GM12878 (cell line): ENCODE measurements at regions not wholly inside any gene's neighbourhood (a gene's known extent, or its start where the extent isn't known, plus 50 kb on each side); places are given as distances from the start of the nearest gene placed in this dataset.

Experiments used
- ATAC-seq: fragments of 200-7000 bp; cut with Tn5 transposase; 3 replicates; pipeline ENCODE4 v1.9.1; 2020; ENCODE audit warnings: mild to moderate bottlenecking, moderate library complexity
- BruUV-seq: library from RNA; stranded (reverse); fragments of 400-500 nt; replicated peaks from 2 replicates; lab custom pipeline; 2021; lab: Mats Ljungman, UMichigan
- CTCF ChIA-PET: fragments of 300-600 bp; sonication (Branson Sonifier 250); formaldehyde crosslinking; extraction: SDS; loops from one replicate; lab custom pipeline; 2021; ENCODE audit warnings: inconsistent platforms; lab: Yijun Ruan, JAX
- POLR2A ChIA-PET: fragments of 350-600 bp; formaldehyde crosslinking; extraction: SDS; loops from one replicate; lab custom pipeline; 2021; ENCODE audit warnings: inconsistent platforms; lab: Charles Lee
- RAD21 ChIA-PET: fragments of 300-600 bp; sonication (Branson Sonifier 250); formaldehyde crosslinking; loops from one replicate; lab custom pipeline; 2023; ENCODE audit warnings: antibody characterized with exemption; ENCODE audit not compliant: unreplicated experiment; lab: Charles Lee
- SMC1A ChIA-PET: fragments of 300-600 bp; sonication (Branson Sonifier 250); formaldehyde crosslinking; loops from one replicate; lab custom pipeline; 2023; ENCODE audit not compliant: unreplicated experiment, uncharacterized antibody; lab: Charles Lee
- DNase-seq: peaks from one replicate; pipeline ENCODE4 v3.0.0-alpha.2; 2011; ENCODE audit warnings: low read depth, low spot score
- FAIRE-seq: peaks from 3 replicates; lab custom pipeline; 2011; peaks lifted over from hg19 to GRCh38; lab: Jason Lieb, UNC
- H2AFZ ChIP-seq: 2 replicates; pipeline ENCODE4 v1.6.0; 2011; ENCODE audit warnings: low read depth, low read length, control low read depth; ENCODE audit not compliant: control insufficient read depth
- H3K27ac ChIP-seq: 2 replicates; pipeline ENCODE4 v1.5.1; 2011; ENCODE audit warnings: control low read depth; ENCODE audit not compliant: control insufficient read depth, insufficient read depth
- H3K27me3 ChIP-seq, 2 experiments: replicated peaks in 1 of 2; 2 replicates each; pipeline versions ENCODE4 v1.6.0 to v1.6.1; 2011; ENCODE audit warnings: low read length in 1 of 2; ENCODE audit not compliant: control insufficient read depth in 2 of 2, insufficient read depth in 2 of 2
- H3K36me3 ChIP-seq, 2 experiments: 2 replicates each; pipeline ENCODE4 v1.5.1; 2011; ENCODE audit warnings: low read length in 1 of 2; ENCODE audit not compliant: control insufficient read depth in 2 of 2, insufficient read depth in 2 of 2
- H3K4me1 ChIP-seq: 2 replicates; pipeline ENCODE4 v1.6.1; 2011; ENCODE audit warnings: mild to moderate bottlenecking, low read length, moderate library complexity, mixed read lengths; ENCODE audit not compliant: control insufficient read depth, insufficient read depth
- H3K4me2 ChIP-seq: 2 replicates; pipeline ENCODE4 v1.6.0; 2011; ENCODE audit warnings: control low read depth; ENCODE audit not compliant: control insufficient read depth, insufficient read depth
- H3K4me3 ChIP-seq: fragments of 200-600 bp; sonication (generic); 2 replicates; pipeline ENCODE4 v1.5.1; 2016
- H3K79me2 ChIP-seq: 2 replicates; pipeline ENCODE4 v1.6.0; 2011; ENCODE audit warnings: low read length; ENCODE audit not compliant: control insufficient read depth, insufficient read depth
- H3K9ac ChIP-seq: 2 replicates; pipeline ENCODE4 v1.8.0; 2011; ENCODE audit warnings: low read length, control low read depth, mixed read lengths; ENCODE audit not compliant: control insufficient read depth, insufficient read depth
- H3K9me3 ChIP-seq: replicated peaks from 3 replicates; pipeline ENCODE4 v1.5.1; 2011; ENCODE audit warnings: mild to moderate bottlenecking, low read length; ENCODE audit not compliant: control insufficient read depth, insufficient read depth
- H4K20me1 ChIP-seq: 2 replicates; pipeline ENCODE4 v1.6.0; 2011; ENCODE audit not compliant: control insufficient read depth, insufficient read depth
- BCL11A ChIP-seq: IDR thresholded peaks from 2 replicates; pipeline ENCODE4 v1.6.1; 2011; ENCODE audit warnings: low read depth, low read length
- CBFB ChIP-seq: IDR thresholded peaks from 2 replicates; pipeline ENCODE4 v1.6.1; 2016; ENCODE audit warnings: antibody characterized with exemption, low read depth
- E2F4 ChIP-seq: IDR thresholded peaks from 2 replicates; pipeline ENCODE4 v1.6.1; 2012; ENCODE audit warnings: low read depth, low read length, improper control_type of control experiment
- HDAC2 ChIP-seq: fragments of 200-600 bp; sonication (generic); IDR thresholded peaks from 2 replicates; pipeline ENCODE4 v1.6.1; 2017
- IRF5 ChIP-seq: fragments of 450-650 bp; IDR thresholded peaks from 2 replicates; pipeline ENCODE4 v1.6.1; 2017; ENCODE audit warnings: borderline replicate concordance
- KDM1A ChIP-seq: fragments of 200-600 bp; sonication (generic); IDR thresholded peaks from 2 replicates; pipeline ENCODE4 v1.6.1; 2016; ENCODE audit warnings: borderline replicate concordance
- NFYA ChIP-seq: IDR thresholded peaks from 2 replicates; pipeline ENCODE4 v1.6.1; 2011; ENCODE audit warnings: low read depth, mild to moderate bottlenecking, low read length, improper control_type of control experiment, borderline replicate concordance
- PML ChIP-seq: IDR thresholded peaks from 2 replicates; pipeline ENCODE4 v1.6.1; 2012; ENCODE audit warnings: low read length, inconsistent platforms
- SREBF2 ChIP-seq: IDR thresholded peaks from 2 replicates; pipeline ENCODE4 v1.6.1; 2012; ENCODE audit warnings: mild to moderate bottlenecking, low read length
- WRNIP1 ChIP-seq: IDR thresholded peaks from 2 replicates; pipeline ENCODE4 v1.6.1; 2011; ENCODE audit warnings: low read depth, low read length, improper control_type of control experiment, borderline replicate concordance
- YY1 ChIP-seq: IDR thresholded peaks from 2 replicates; pipeline ENCODE4 v1.6.1; 2011; ENCODE audit warnings: low read depth, mild to moderate bottlenecking, low read length
- WGBS: methylation state at CpG from one replicate; pipeline ENCODE4 v1.1.6; 2016; ENCODE audit warnings: low lambda C conversion rate; ENCODE audit not compliant: insufficient replicate concordance, insufficient coverage; ENCODE audit errors: missing lambda C conversion rate; 5-methylcytosine and 5-hydroxymethylcytosine counted together
- in situ Hi-C: fragments of 300-500 bp; cut with MboI; formaldehyde crosslinking; loops from 9 replicates; pipeline ENCODE4 v1.14.3; 2018; ENCODE audit warnings: mixed read lengths
- intact Hi-C: fragments of 100-400 bp; cut with micrococcal nuclease; formaldehyde crosslinking; loops from one replicate; pipeline ENCODE4 v1.14.2; 2022; ENCODE audit not compliant: unreplicated experiment
- TF ChIP-seq, protein P1 (sequence below): fragments of 450-650 bp; conservative IDR thresholded peaks from 2 replicates; pipeline ENCODE4 v1.6.1; 2017; ENCODE audit warnings: mild to moderate bottlenecking, moderate library complexity

GRCh38 chr1:22342734-22343191 lies 108.9 kb upstream of the ZBTB40 start:
- SMC1A ChIA-PET = no interaction called here
- TF ChIP-seq WRNIP1 = no peak
- no peak for TF ChIP-seq KDM1A
- no peak for TF ChIP-seq CBFB
- CTCF ChIA-PET = no interaction called here
- DNase-seq (no peak), ATAC-seq (no peak), FAIRE-seq (no peak)
- H3K4me2 ChIP-seq = no peak overlapping the region
- H4K20me1 ChIP-seq = no peaks in the 10 kb centered on the region
- no peaks in the 10 kb centered on the region for H3K4me1 ChIP-seq
- POLR2A ChIA-PET = no interaction called here
- H3K36me3 ChIP-seq = no peaks in the 10 kb centered on the region
- no peaks in the 10 kb centered on the region; a peak in 1 of 4 replicates for H3K27me3 ChIP-seq
- H3K4me3 ChIP-seq = no peak overlapping the region
- no peak overlapping the region for H2AFZ ChIP-seq
- in situ Hi-C loops = no loop called here
- H3K79me2 ChIP-seq = no peaks in the 10 kb centered on the region
- intact Hi-C loops = no loop called here
- H3K9ac ChIP-seq = no peak overlapping the region
- BruUV-seq = no TSS peak
- no peaks in the 10 kb centered on the region for H3K9me3 ChIP-seq
- RAD21 ChIA-PET = no interaction called here
- no peak overlapping the region for H3K27ac ChIP-seq
- WGBS = 22% methylated on average over 7 of the region's 8 CpGs

GRCh38 chr1:22343456-22344328 lies 108.0 kb upstream of the ZBTB40 start:
- no peak overlapping the region for H3K27ac ChIP-seq
- no TSS peak for BruUV-seq
- no peaks in the 10 kb centered on the region for H3K36me3 ChIP-seq
- FAIRE-seq (no peak), DNase-seq (no peak), ATAC-seq (no peak)
- H3K79me2 ChIP-seq = no peaks in the 10 kb centered on the region
- POLR2A ChIA-PET = no interaction called here
- H3K9me3 ChIP-seq = no peaks in the 10 kb centered on the region
- in situ Hi-C loops (no loop called here), intact Hi-C loops (no loop called here)
- H4K20me1 ChIP-seq = no peaks in the 10 kb centered on the region
- no peak overlapping the region for H3K9ac ChIP-seq
- no peak overlapping the region for H3K4me3 ChIP-seq
- CTCF ChIA-PET = no interaction called here
- no peaks in the 10 kb centered on the region for H3K4me1 ChIP-seq
- no peak overlapping the region for H3K4me2 ChIP-seq
- H3K27me3 ChIP-seq = no peaks in the 10 kb centered on the region; a peak in 1 of 4 replicates
- SMC1A ChIA-PET = no interaction called here
- WGBS = 52% methylated on average over 29 of the region's 29 CpGs
- RAD21 ChIA-PET = no interaction called here
- no peak overlapping the region for H2AFZ ChIP-seq
- TF ChIP-seq, protein P1, sequence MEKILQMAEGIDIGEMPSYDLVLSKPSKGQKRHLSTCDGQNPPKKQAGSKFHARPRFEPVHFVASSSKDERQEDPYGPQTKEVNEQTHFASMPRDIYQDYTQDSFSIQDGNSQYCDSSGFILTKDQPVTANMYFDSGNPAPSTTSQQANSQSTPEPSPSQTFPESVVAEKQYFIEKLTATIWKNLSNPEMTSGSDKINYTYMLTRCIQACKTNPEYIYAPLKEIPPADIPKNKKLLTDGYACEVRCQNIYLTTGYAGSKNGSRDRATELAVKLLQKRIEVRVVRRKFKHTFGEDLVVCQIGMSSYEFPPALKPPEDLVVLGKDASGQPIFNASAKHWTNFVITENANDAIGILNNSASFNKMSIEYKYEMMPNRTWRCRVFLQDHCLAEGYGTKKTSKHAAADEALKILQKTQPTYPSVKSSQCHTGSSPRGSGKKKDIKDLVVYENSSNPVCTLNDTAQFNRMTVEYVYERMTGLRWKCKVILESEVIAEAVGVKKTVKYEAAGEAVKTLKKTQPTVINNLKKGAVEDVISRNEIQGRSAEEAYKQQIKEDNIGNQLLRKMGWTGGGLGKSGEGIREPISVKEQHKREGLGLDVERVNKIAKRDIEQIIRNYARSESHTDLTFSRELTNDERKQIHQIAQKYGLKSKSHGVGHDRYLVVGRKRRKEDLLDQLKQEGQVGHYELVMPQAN = no peak
- TF ChIP-seq PML (no peak), SREBF2 (no peak), HDAC2 (no peak), YY1 (no peak), NFYA (no peak), IRF5 (no peak), E2F4 (no peak), BCL11A (no peak)
